GM23248 (cell line): ENCODE measurements at regions not wholly inside any gene's neighbourhood (a gene's known extent, or its start where the extent isn't known, plus 50 kb on each side); places are given as distances from the start of the nearest gene placed in this dataset.

ENCODE experiments used
- EZH2 ChIP-seq: fragments of 200-600 bp; sonication (generic); IDR thresholded peaks from 2 replicates; pipeline ENCODE4 v1.6.1; 2018; ENCODE audit warnings: antibody characterized with exemption, mild to moderate bottlenecking; ENCODE audit not compliant: insufficient read depth, poor library complexity, severe bottlenecking
- EZH2phosphoT487 ChIP-seq: fragments of 200-600 bp; sonication (generic); IDR thresholded peaks from 2 replicates; pipeline ENCODE4 v1.6.1; 2018; ENCODE audit warnings: antibody characterized with exemption, moderate library complexity, mild to moderate bottlenecking, low read depth; ENCODE audit not compliant: insufficient read depth

GRCh38 chr5:13276156-13276555 lies 668.3 kb downstream of the DNAH5 start:
- TF ChIP-seq EZH2phosphoT487 (no peak), EZH2 (no peak)
